A549 (cell line): ENCODE measurements at regions not wholly inside any gene's neighbourhood (a gene's known extent, or its start where the extent isn't known, plus 50 kb on each side); places are given as distances from the start of the nearest gene placed in this dataset.
A peak's percentile ranks its signal among the peaks of the same experiment; 100 is the strongest.

Experiments used
- ATAC-seq, 2 experiments: fragments of 200-7000 bp in 1 of 2; fragments of >200 bp in 1 of 2; cut with Nextera tagmentation in 1 of 2; cut with Tn5 transposase in 1 of 2; 3 replicates each; pipeline versions ENCODE4 v1.8.0 to v1.9.1; 2018 to 2020; ENCODE audit warnings: mild to moderate bottlenecking in 1 of 2, moderate library complexity in 1 of 2
- CTCF ChIA-PET: fragments of 300-600 bp; sonication (Branson Sonifier 250); formaldehyde crosslinking; extraction: SDS; loops from one replicate; lab custom pipeline; 2021; ENCODE audit warnings: antibody characterized with exemption, inconsistent platforms; lab: Yijun Ruan, JAX
- POLR2A ChIA-PET: fragments of 350-600 bp; formaldehyde crosslinking; extraction: SDS; loops from one replicate; lab custom pipeline; 2021; ENCODE audit warnings: antibody characterized with exemption, inconsistent platforms; lab: Yijun Ruan, JAX
- DNase-seq, 2 experiments: peaks; one replicate each; pipeline versions ENCODE4 v3.0.0 to v3.0.0-alpha.2; 2011 to 2016; ENCODE audit warnings: low read depth in 1 of 2, low spot score in 1 of 2
- FAIRE-seq: peaks from 2 replicates; lab custom pipeline; 2011; peaks lifted over from hg19 to GRCh38; lab: Jason Lieb, UNC
- H3K27ac ChIP-seq, 2 experiments: fragments of >200 bp; sonication (Bioruptor Twin); formaldehyde crosslinking; 3 replicates each; pipeline ENCODE4 v1.5.1; 2016 to 2017
- H3K4me1 ChIP-seq: fragments of >200 bp; sonication (Bioruptor Twin); formaldehyde crosslinking; 3 replicates; pipeline ENCODE4 v1.6.1; 2016
- H3K4me2 ChIP-seq: fragments of >200 bp; sonication (Bioruptor Twin); formaldehyde crosslinking; 3 replicates; pipeline ENCODE4 v1.6.1; 2016
- H3K4me3 ChIP-seq: fragments of >200 bp; sonication (Bioruptor Twin); formaldehyde crosslinking; 3 replicates; pipeline ENCODE4 v1.5.1; 2016
- H3K9me3 ChIP-seq: fragments of >200 bp; sonication (Bioruptor Twin); formaldehyde crosslinking; 3 replicates; pipeline ENCODE4 v1.6.1; 2016
- BCL3 ChIP-seq: fragments of >200 bp; sonication (Bioruptor Twin); formaldehyde crosslinking; IDR thresholded peaks from 3 replicates; pipeline ENCODE4 v1.6.1; 2016
- BHLHE40 ChIP-seq: IDR thresholded peaks from 2 replicates; pipeline ENCODE4 v1.6.1; 2012; ENCODE audit warnings: low read depth, low read length, inconsistent platforms
- CBX8 ChIP-seq: fragments of 200-600 bp; sonication (generic); IDR thresholded peaks from 2 replicates; pipeline ENCODE4 v1.6.1; 2016
- EP300 ChIP-seq, 2 experiments: fragments of >200 bp; sonication (Bioruptor Twin); formaldehyde crosslinking; IDR thresholded peaks; 2 replicates in 1 of 2; 3 replicates in 1 of 2; pipeline ENCODE4 v1.6.1; 2016 to 2017
- ESRRA ChIP-seq: fragments of 150-350 bp; IDR thresholded peaks from 2 replicates; pipeline ENCODE4 v1.6.1; 2014; ENCODE audit warnings: mild to moderate bottlenecking, low read length, borderline replicate concordance
- FOSB ChIP-seq: fragments of 250-450 bp; sonication (Bioruptor Pico); IDR thresholded peaks from 2 replicates; pipeline ENCODE4 v1.5.0; 2020; ENCODE audit warnings: mild to moderate bottlenecking, moderate library complexity
- FOSL2 ChIP-seq, 2 experiments: fragments of 450-650 bp in 1 of 2; fragments of >200 bp in 1 of 2; sonication (Bioruptor Twin) in 1 of 2; formaldehyde crosslinking; IDR thresholded peaks; 2 replicates each; pipeline versions ENCODE4 v1.5.0 to v1.6.1; 2016 to 2020; ENCODE audit warnings: mild to moderate bottlenecking in 1 of 2, moderate library complexity in 1 of 2
- FOXS1 ChIP-seq: fragments of 250-450 bp; sonication (Bioruptor Pico); IDR thresholded peaks from 2 replicates; pipeline ENCODE4 v1.5.0; 2020; ENCODE audit warnings: mild to moderate bottlenecking, moderate library complexity
- GATA3 ChIP-seq: IDR thresholded peaks from 2 replicates; pipeline ENCODE4 v1.6.1; 2012; ENCODE audit warnings: borderline replicate concordance
- HDAC2 ChIP-seq: fragments of 200-600 bp; sonication (generic); IDR thresholded peaks from 2 replicates; pipeline ENCODE4 v1.6.1; 2016
- HEYL ChIP-seq: fragments of 250-450 bp; sonication (Bioruptor Pico); IDR thresholded peaks from 2 replicates; pipeline ENCODE4 v1.8.0; 2021; ENCODE audit warnings: mild to moderate bottlenecking, moderate library complexity
- HOXA7 ChIP-seq: fragments of 250-450 bp; sonication (Bioruptor Pico); IDR thresholded peaks from 2 replicates; pipeline ENCODE4 v1.5.0; 2020; ENCODE audit warnings: mild to moderate bottlenecking, moderate library complexity
- HOXB5 ChIP-seq: fragments of 250-450 bp; sonication (Bioruptor Pico); IDR thresholded peaks from 2 replicates; pipeline ENCODE4 v1.5.0; 2020; ENCODE audit warnings: mild to moderate bottlenecking, moderate library complexity
- MAX ChIP-seq: IDR thresholded peaks from 2 replicates; pipeline ENCODE4 v1.6.1; 2012
- MAZ ChIP-seq: fragments of 150-350 bp; IDR thresholded peaks from 2 replicates; pipeline ENCODE4 v1.6.1; 2014; ENCODE audit warnings: antibody characterized with exemption, low read depth, low read length, borderline replicate concordance
- MYC ChIP-seq: IDR thresholded peaks from 2 replicates; pipeline ENCODE4 v1.6.1; 2012; ENCODE audit warnings: mild to moderate bottlenecking, inconsistent platforms, low read length, improper control_type of control experiment, borderline replicate concordance
- NPAS2 ChIP-seq: fragments of 250-450 bp; sonication (Bioruptor Pico); IDR thresholded peaks from 2 replicates; pipeline ENCODE4 v1.8.0; 2022; ENCODE audit warnings: mild to moderate bottlenecking, moderate library complexity, borderline replicate concordance
- RAD21 ChIP-seq, 2 experiments: fragments of >200 bp in 1 of 2; sonication (Bioruptor Twin) in 1 of 2; formaldehyde crosslinking in 1 of 2; IDR thresholded peaks in 1 of 2; conservative IDR thresholded peaks in 1 of 2; 2 replicates in 1 of 2; 3 replicates in 1 of 2; pipeline ENCODE4 v1.6.1; 2012 to 2018; ENCODE audit warnings: inconsistent platforms in 1 of 2
- RARB ChIP-seq: fragments of 250-450 bp; sonication (Bioruptor Pico); IDR thresholded peaks from 2 replicates; pipeline ENCODE4 v1.8.0; 2021; ENCODE audit warnings: mild to moderate bottlenecking, moderate library complexity
- SMC3 ChIP-seq: fragments of >200 bp; sonication (Bioruptor Twin); formaldehyde crosslinking; IDR thresholded peaks from 3 replicates; pipeline ENCODE4 v1.6.1; 2018; ENCODE audit warnings: inconsistent platforms
- TFCP2L1 ChIP-seq: fragments of 250-450 bp; sonication (Bioruptor Pico); IDR thresholded peaks from 2 replicates; pipeline ENCODE4 v1.5.0; 2021; ENCODE audit warnings: mild to moderate bottlenecking
- ZC3H11A ChIP-seq: fragments of 450-650 bp; IDR thresholded peaks from 2 replicates; pipeline ENCODE4 v1.6.1; 2014; ENCODE audit warnings: antibody characterized with exemption, mild to moderate bottlenecking
- ZSCAN20 ChIP-seq: fragments of 250-450 bp; sonication (Bioruptor Pico); IDR thresholded peaks from 2 replicates; pipeline ENCODE4 v1.8.0; 2022; ENCODE audit warnings: mild to moderate bottlenecking, moderate library complexity
- WGBS: methylation state at CpG from one replicate; pipeline ENCODE4 v1.1.6; 2017; ENCODE audit errors: missing lambda C conversion rate; 5-methylcytosine and 5-hydroxymethylcytosine counted together
- TF ChIP-seq, protein P1 (sequence below): fragments of 250-450 bp; sonication (Bioruptor Pico); IDR thresholded peaks from 2 replicates; pipeline ENCODE4 v1.5.0; 2020; ENCODE audit warnings: low read depth, mild to moderate bottlenecking, moderate library complexity
- TF ChIP-seq, protein P2 (sequence below): fragments of 450-650 bp; IDR thresholded peaks from 2 replicates; pipeline ENCODE4 v1.6.1; 2014; ENCODE audit warnings: antibody characterized with exemption
- TF ChIP-seq, protein P3 (sequence below): fragments of >200 bp; sonication (Bioruptor Twin); formaldehyde crosslinking; IDR thresholded peaks from 2 replicates; pipeline ENCODE4 v1.6.1; 2016
- TF ChIP-seq, protein P4 (sequence below): fragments of 250-450 bp; sonication (Bioruptor Pico); IDR thresholded peaks from 2 replicates; pipeline ENCODE4 v1.5.0; 2021; ENCODE audit warnings: mild to moderate bottlenecking, moderate library complexity, borderline replicate concordance

- TF ChIP-seq FOXS1 (CRISPR knock-in tag) (no peak), HDAC2 (no peak)
- TF ChIP-seq, all 56 proteins: peak for 0
Measured at GRCh38 chr5:26031481-26031880, 1006.9 kb downstream of the CDH9 start (continued).

DNA sequence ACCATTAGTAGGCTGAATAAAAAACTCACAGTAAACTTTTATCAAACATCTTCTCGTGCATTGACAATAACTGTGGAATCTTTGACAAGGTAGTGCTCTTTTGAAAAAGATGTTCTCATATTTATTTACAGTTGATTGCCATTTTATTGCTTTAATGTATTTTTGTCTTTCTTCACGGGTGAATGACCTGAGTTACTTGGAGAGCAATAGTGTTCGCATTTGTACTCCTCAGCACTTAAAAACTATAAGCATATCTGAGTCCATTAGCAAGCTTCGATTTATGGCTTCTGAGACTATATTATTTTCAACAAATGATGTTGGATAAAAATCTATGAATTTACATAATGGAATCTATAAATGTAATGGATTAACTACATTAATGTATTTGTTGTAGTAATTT is 1012.3 kb downstream of the CDH9 start:
- no peak for FAIRE-seq
- WGBS, result 35% methylated on average over 4 of the region's 4 CpGs
- DNase-seq, result no peak
- no peak overlapping the region for H3K27ac ChIP-seq
- ATAC-seq, result no peak
- no peak overlapping the region for H3K4me2 ChIP-seq
- ChIA-PET POLR2A (no interaction called here), CTCF (no interaction called here)
- H3K4me3 ChIP-seq, result no peak overlapping the region
- no peak for TF ChIP-seq EP300 (IDR thresholded peaks at IDR 0.05)
- TF ChIP-seq FOXS1 (CRISPR knock-in tag), result no peak
- TF ChIP-seq, protein P1, sequence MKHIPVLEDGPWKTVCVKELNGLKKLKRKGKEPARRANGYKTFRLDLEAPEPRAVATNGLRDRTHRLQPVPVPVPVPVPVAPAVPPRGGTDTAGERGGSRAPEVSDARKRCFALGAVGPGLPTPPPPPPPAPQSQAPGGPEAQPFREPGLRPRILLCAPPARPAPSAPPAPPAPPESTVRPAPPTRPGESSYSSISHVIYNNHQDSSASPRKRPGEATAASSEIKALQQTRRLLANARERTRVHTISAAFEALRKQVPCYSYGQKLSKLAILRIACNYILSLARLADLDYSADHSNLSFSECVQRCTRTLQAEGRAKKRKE, result no peak
- no peak for TF ChIP-seq FOSB (CRISPR knock-in tag)
- no peak for TF ChIP-seq BHLHE40
- no peak for TF ChIP-seq ESRRA
- TF ChIP-seq HOXA7 (CRISPR knock-in tag), result no peak
- TF ChIP-seq ZC3H11A, result no peak
- TF ChIP-seq, protein P2, sequence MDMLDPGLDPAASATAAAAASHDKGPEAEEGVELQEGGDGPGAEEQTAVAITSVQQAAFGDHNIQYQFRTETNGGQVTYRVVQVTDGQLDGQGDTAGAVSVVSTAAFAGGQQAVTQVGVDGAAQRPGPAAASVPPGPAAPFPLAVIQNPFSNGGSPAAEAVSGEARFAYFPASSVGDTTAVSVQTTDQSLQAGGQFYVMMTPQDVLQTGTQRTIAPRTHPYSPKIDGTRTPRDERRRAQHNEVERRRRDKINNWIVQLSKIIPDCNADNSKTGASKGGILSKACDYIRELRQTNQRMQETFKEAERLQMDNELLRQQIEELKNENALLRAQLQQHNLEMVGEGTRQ, result no peak
- TF ChIP-seq HEYL, result no peak
- TF ChIP-seq TFCP2L1, result no peak
- no peak for TF ChIP-seq ZSCAN20 (CRISPR knock-in tag)
- TF ChIP-seq GATA3, result no peak
- no peaks in the 10 kb centered on the region for H3K9me3 ChIP-seq
- no peaks in the 10 kb centered on the region for H3K4me1 ChIP-seq

- WGBS, result 70% methylated on average over 1 of the region's 1 CpG
- no peak overlapping the region for H3K4me3 ChIP-seq
- H3K9me3 ChIP-seq, result no peaks in the 10 kb centered on the region
- H3K4me2 ChIP-seq, result no peak overlapping the region
- POLR2A ChIA-PET, result no interaction called here
- FAIRE-seq (no peak), DNase-seq (peak in 1 of 2 experiments; percentile 11), ATAC-seq (peak in 1 of 2 experiments; percentile 66; a peak in 2 of 6 replicates)
- no peak overlapping the region for H3K27ac ChIP-seq
- TF ChIP-seq CBX8 (no peak), NPAS2 (CRISPR knock-in tag) (no peak), HEYL (no peak), MAX (no peak), HOXA7 (CRISPR knock-in tag) (no peak), MYC (no peak), FOSB (CRISPR knock-in tag) (no peak), RAD21 (conservative IDR thresholded peaks at IDR 0.05 in 1 of 2, IDR thresholded peaks at IDR 0.05 in 1 of 2) (no peak), GATA3 (no peak)
- TF ChIP-seq, protein P3, sequence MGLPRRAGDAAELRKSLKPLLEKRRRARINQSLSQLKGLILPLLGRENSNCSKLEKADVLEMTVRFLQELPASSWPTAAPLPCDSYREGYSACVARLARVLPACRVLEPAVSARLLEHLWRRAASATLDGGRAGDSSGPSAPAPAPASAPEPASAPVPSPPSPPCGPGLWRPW, result no peak
- TF ChIP-seq, protein P2, result no peak
- no peaks in the 10 kb centered on the region for H3K4me1 ChIP-seq
- CTCF ChIA-PET, result no interaction called here
Measured at GRCh38 chr5:26024774-26025173, 1013.6 kb downstream of the CDH9 start.

GRCh38 chr5:26023361-26023760 is 1015.0 kb downstream of the CDH9 start:
- Histone ChIP-seq H3K4me3 (no peak overlapping the region), H3K27ac (no peak overlapping the region), H3K4me2 (no peak overlapping the region), H3K4me1 (no peaks in the 10 kb centered on the region), H3K9me3 (no peaks in the 10 kb centered on the region)
- ChIA-PET POLR2A (no interaction called here), CTCF (interaction anchor here (0.7 kb wide), 1 partner anchor 11 kb away, joined by 4 read pairs; no protein-coding TSS in a partner anchor)
- TF ChIP-seq HOXB5 (CRISPR knock-in tag), result no peak
- TF ChIP-seq RARB, result no peak
- no peak for TF ChIP-seq BHLHE40
- TF ChIP-seq SMC3, result no peak
- TF ChIP-seq BCL3, result no peak
- no peak for TF ChIP-seq EP300 (IDR thresholded peaks at IDR 0.05)
- TF ChIP-seq FOSL2 (IDR thresholded peaks at IDR 0.05), result no peak
- no peak for TF ChIP-seq FOSL2 (CRISPR knock-in tag; IDR thresholded peaks at IDR 0.05)
- TF ChIP-seq MAZ, result no peak
- TF ChIP-seq HEYL, result no peak
- TF ChIP-seq, protein P4, sequence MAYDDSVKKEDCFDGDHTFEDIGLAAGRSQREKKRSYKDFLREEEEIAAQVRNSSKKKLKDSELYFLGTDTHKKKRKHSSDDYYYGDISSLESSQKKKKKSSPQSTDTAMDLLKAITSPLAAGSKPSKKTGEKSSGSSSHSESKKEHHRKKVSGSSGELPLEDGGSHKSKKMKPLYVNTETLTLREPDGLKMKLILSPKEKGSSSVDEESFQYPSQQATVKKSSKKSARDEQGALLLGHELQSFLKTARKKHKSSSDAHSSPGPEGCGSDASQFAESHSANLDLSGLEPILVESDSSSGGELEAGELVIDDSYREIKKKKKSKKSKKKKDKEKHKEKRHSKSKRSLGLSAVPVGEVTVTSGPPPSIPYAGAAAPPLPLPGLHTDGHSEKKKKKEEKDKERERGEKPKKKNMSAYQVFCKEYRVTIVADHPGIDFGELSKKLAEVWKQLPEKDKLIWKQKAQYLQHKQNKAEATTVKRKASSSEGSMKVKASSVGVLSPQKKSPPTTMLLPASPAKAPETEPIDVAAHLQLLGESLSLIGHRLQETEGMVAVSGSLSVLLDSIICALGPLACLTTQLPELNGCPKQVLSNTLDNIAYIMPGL (CRISPR knock-in tag), result no peak
- no peak for TF ChIP-seq HDAC2
- TF ChIP-seq NPAS2 (CRISPR knock-in tag), result no peak
- ATAC-seq (no peak), FAIRE-seq (no peak), DNase-seq (no peak)
- 39% methylated on average over 4 of the region's 4 CpGs for WGBS
